A549 (cell line): ENCODE measurements at regions not wholly inside any gene's neighbourhood (a gene's known extent, or its start where the extent isn't known, plus 50 kb on each side); places are given as distances from the start of the nearest gene placed in this dataset.

Experiments used
- ATAC-seq, 2 experiments: fragments of 200-7000 bp in 1 of 2; fragments of >200 bp in 1 of 2; cut with Nextera tagmentation in 1 of 2; cut with Tn5 transposase in 1 of 2; 3 replicates each; pipeline versions ENCODE4 v1.8.0 to v1.9.1; 2018 to 2020; ENCODE audit warnings: mild to moderate bottlenecking in 1 of 2, moderate library complexity in 1 of 2
- CTCF ChIA-PET: fragments of 300-600 bp; sonication (Branson Sonifier 250); formaldehyde crosslinking; extraction: SDS; loops from one replicate; lab custom pipeline; 2021; ENCODE audit warnings: antibody characterized with exemption, inconsistent platforms; lab: Yijun Ruan, JAX
- POLR2A ChIA-PET: fragments of 350-600 bp; formaldehyde crosslinking; extraction: SDS; loops from one replicate; lab custom pipeline; 2021; ENCODE audit warnings: antibody characterized with exemption, inconsistent platforms; lab: Yijun Ruan, JAX
- DNase-seq, 2 experiments: peaks; one replicate each; pipeline versions ENCODE4 v3.0.0 to v3.0.0-alpha.2; 2011 to 2016; ENCODE audit warnings: low read depth in 1 of 2, low spot score in 1 of 2
- FAIRE-seq: peaks from 2 replicates; lab custom pipeline; 2011; peaks lifted over from hg19 to GRCh38; lab: Jason Lieb, UNC
- H3K27ac ChIP-seq, 2 experiments: fragments of >200 bp; sonication (Bioruptor Twin); formaldehyde crosslinking; 3 replicates each; pipeline ENCODE4 v1.5.1; 2016 to 2017
- H3K4me1 ChIP-seq: fragments of >200 bp; sonication (Bioruptor Twin); formaldehyde crosslinking; 3 replicates; pipeline ENCODE4 v1.6.1; 2016
- H3K4me2 ChIP-seq: fragments of >200 bp; sonication (Bioruptor Twin); formaldehyde crosslinking; 3 replicates; pipeline ENCODE4 v1.6.1; 2016
- H3K4me3 ChIP-seq: fragments of >200 bp; sonication (Bioruptor Twin); formaldehyde crosslinking; 3 replicates; pipeline ENCODE4 v1.5.1; 2016
- H3K9me3 ChIP-seq: fragments of >200 bp; sonication (Bioruptor Twin); formaldehyde crosslinking; 3 replicates; pipeline ENCODE4 v1.6.1; 2016
- BCL3 ChIP-seq: fragments of >200 bp; sonication (Bioruptor Twin); formaldehyde crosslinking; IDR thresholded peaks from 3 replicates; pipeline ENCODE4 v1.6.1; 2016
- BHLHE40 ChIP-seq: IDR thresholded peaks from 2 replicates; pipeline ENCODE4 v1.6.1; 2012; ENCODE audit warnings: low read depth, low read length, inconsistent platforms
- CHD2 ChIP-seq: fragments of 150-350 bp; IDR thresholded peaks from 2 replicates; pipeline ENCODE4 v1.6.1; 2014; ENCODE audit warnings: low read length; ENCODE audit not compliant: partially characterized antibody
- CHD4 ChIP-seq: fragments of 200-600 bp; sonication (generic); IDR thresholded peaks from 2 replicates; pipeline ENCODE4 v1.6.1; 2016; ENCODE audit warnings: antibody characterized with exemption, mild to moderate bottlenecking, borderline replicate concordance
- ELK1 ChIP-seq: fragments of 150-350 bp; IDR thresholded peaks from 2 replicates; pipeline ENCODE4 v1.6.1; 2014; ENCODE audit warnings: low read depth, mild to moderate bottlenecking, low read length
- EP300 ChIP-seq, 2 experiments: fragments of >200 bp; sonication (Bioruptor Twin); formaldehyde crosslinking; IDR thresholded peaks; 2 replicates in 1 of 2; 3 replicates in 1 of 2; pipeline ENCODE4 v1.6.1; 2016 to 2017
- FOSB ChIP-seq: fragments of 250-450 bp; sonication (Bioruptor Pico); IDR thresholded peaks from 2 replicates; pipeline ENCODE4 v1.5.0; 2020; ENCODE audit warnings: mild to moderate bottlenecking, moderate library complexity
- FOXS1 ChIP-seq: fragments of 250-450 bp; sonication (Bioruptor Pico); IDR thresholded peaks from 2 replicates; pipeline ENCODE4 v1.5.0; 2020; ENCODE audit warnings: mild to moderate bottlenecking, moderate library complexity
- GATA3 ChIP-seq: IDR thresholded peaks from 2 replicates; pipeline ENCODE4 v1.6.1; 2012; ENCODE audit warnings: borderline replicate concordance
- HDAC2 ChIP-seq: fragments of 200-600 bp; sonication (generic); IDR thresholded peaks from 2 replicates; pipeline ENCODE4 v1.6.1; 2016
- HOXB13 ChIP-seq: fragments of 250-450 bp; sonication (Bioruptor Pico); IDR thresholded peaks from 2 replicates; pipeline ENCODE4 v1.5.0; 2020; ENCODE audit warnings: low read depth, mild to moderate bottlenecking, moderate library complexity
- JUN ChIP-seq, 2 experiments: fragments of >200 bp; sonication (Bioruptor Twin); formaldehyde crosslinking; IDR thresholded peaks; 2 replicates in 1 of 2; 3 replicates in 1 of 2; pipeline ENCODE4 v1.6.1; 2016 to 2017
- JUNB ChIP-seq: fragments of >200 bp; sonication (Bioruptor Twin); formaldehyde crosslinking; IDR thresholded peaks from 2 replicates; pipeline ENCODE4 v1.6.1; 2016
- KDM5A ChIP-seq: fragments of 200-600 bp; sonication (generic); IDR thresholded peaks from 2 replicates; pipeline ENCODE4 v1.6.1; 2016; ENCODE audit warnings: antibody characterized with exemption, mild to moderate bottlenecking
- MAFK ChIP-seq: fragments of 450-650 bp; IDR thresholded peaks from 2 replicates; pipeline ENCODE4 v1.6.1; 2014; ENCODE audit not compliant: partially characterized antibody
- MYC ChIP-seq: IDR thresholded peaks from 2 replicates; pipeline ENCODE4 v1.6.1; 2012; ENCODE audit warnings: mild to moderate bottlenecking, inconsistent platforms, low read length, improper control_type of control experiment, borderline replicate concordance
- POLR2A ChIP-seq: IDR thresholded peaks from 2 replicates; pipeline ENCODE4 v1.6.1; 2012; ENCODE audit warnings: mild to moderate bottlenecking, low read length
- RARB ChIP-seq: fragments of 250-450 bp; sonication (Bioruptor Pico); IDR thresholded peaks from 2 replicates; pipeline ENCODE4 v1.8.0; 2021; ENCODE audit warnings: mild to moderate bottlenecking, moderate library complexity
- RCOR1 ChIP-seq: fragments of 150-350 bp; IDR thresholded peaks from 2 replicates; pipeline ENCODE4 v1.6.1; 2014; ENCODE audit warnings: antibody characterized with exemption, low read length, low read depth
- REST ChIP-seq: fragments of 200-600 bp; sonication (generic); IDR thresholded peaks from 2 replicates; pipeline ENCODE4 v1.6.1; 2016; ENCODE audit warnings: antibody characterized with exemption, mild to moderate bottlenecking, moderate library complexity
- RNF2 ChIP-seq: fragments of 200-600 bp; sonication (generic); IDR thresholded peaks from 2 replicates; pipeline ENCODE4 v1.6.1; 2016; ENCODE audit warnings: low read depth, mild to moderate bottlenecking, antibody characterized with exemption, moderate library complexity, borderline replicate concordance
- SMC3 ChIP-seq: fragments of >200 bp; sonication (Bioruptor Twin); formaldehyde crosslinking; IDR thresholded peaks from 3 replicates; pipeline ENCODE4 v1.6.1; 2018; ENCODE audit warnings: inconsistent platforms
- TFCP2L1 ChIP-seq: fragments of 250-450 bp; sonication (Bioruptor Pico); IDR thresholded peaks from 2 replicates; pipeline ENCODE4 v1.5.0; 2021; ENCODE audit warnings: mild to moderate bottlenecking
- TP53 ChIP-seq: fragments of 250-450 bp; sonication (Bioruptor Pico); IDR thresholded peaks from 2 replicates; pipeline ENCODE4 v1.5.0; 2021; ENCODE audit warnings: mild to moderate bottlenecking, moderate library complexity
- USF2 ChIP-seq: fragments of 450-650 bp; IDR thresholded peaks from 2 replicates; pipeline ENCODE4 v1.6.1; 2014; ENCODE audit warnings: antibody characterized with exemption
- ZNF302 ChIP-seq: fragments of 250-450 bp; sonication (Bioruptor Pico); IDR thresholded peaks from 2 replicates; pipeline ENCODE4 v1.9.0; 2021; ENCODE audit warnings: inconsistent platforms, mild to moderate bottlenecking, moderate library complexity
- WGBS: methylation state at CpG from one replicate; pipeline ENCODE4 v1.1.6; 2017; ENCODE audit errors: missing lambda C conversion rate; 5-methylcytosine and 5-hydroxymethylcytosine counted together

GRCh38 chr1:63107066-63107465 lies 215.3 kb upstream of the FOXD3 start:
- Histone ChIP-seq H3K4me3 (no peak overlapping the region), H3K4me1 (no peaks in the 10 kb centered on the region), H3K9me3 (no peaks in the 10 kb centered on the region), H3K27ac (no peak overlapping the region), H3K4me2 (no peak overlapping the region)
- ATAC-seq (no peak), FAIRE-seq (no peak), DNase-seq (no peak)
- whole genome bisulfite sequencing: 0% methylated on average over 1 of the region's 1 CpG
- ChIA-PET POLR2A (no interaction called here), CTCF (no interaction called here)
- TF ChIP-seq POLR2A (no peak), JUNB (no peak), RARB (no peak), REST (no peak), USF2 (no peak), BHLHE40 (no peak), GATA3 (no peak), TFCP2L1 (no peak), RCOR1 (no peak)

GRCh38 chr1:63108206-63108605 lies 214.2 kb upstream of the FOXD3 start:
- CTCF ChIA-PET: no interaction called here
- ATAC-seq (no peak), FAIRE-seq (no peak), DNase-seq (no peak)
- H3K27ac ChIP-seq: no peak overlapping the region
- no peaks in the 10 kb centered on the region for H3K9me3 ChIP-seq
- WGBS: 0% methylated on average over 1 of the region's 1 CpG
- no peaks in the 10 kb centered on the region for H3K4me1 ChIP-seq
- no peak for TF ChIP-seq HDAC2
- no peak for TF ChIP-seq SMC3
- TF ChIP-seq JUN (IDR thresholded peaks at IDR 0.05): no peak
- TF ChIP-seq BCL3: no peak
- TF ChIP-seq FOSB (CRISPR knock-in tag): no peak
- no peak for TF ChIP-seq FOXS1 (CRISPR knock-in tag)
- no peak for TF ChIP-seq MAFK
- TF ChIP-seq RNF2: no peak
- no peak for TF ChIP-seq MYC
- no peak for TF ChIP-seq ELK1
- no peak for TF ChIP-seq KDM5A
- no peak for TF ChIP-seq JUNB
- no peak for TF ChIP-seq EP300 (IDR thresholded peaks at IDR 0.05)
- no peak for TF ChIP-seq ZNF302 (CRISPR knock-in tag)
- no peak for TF ChIP-seq CHD2
- no peak for TF ChIP-seq HOXB13
- no peak for TF ChIP-seq CHD4
- TF ChIP-seq TP53 (CRISPR knock-in tag): no peak
- H3K4me3 ChIP-seq: no peak overlapping the region
- POLR2A ChIA-PET: no interaction called here
- no peak overlapping the region for H3K4me2 ChIP-seq
